Peyer's patch (tissue), 4 donors: ENCODE measurements at regions not wholly inside any gene's neighbourhood (a gene's known extent, or its start where the extent isn't known, plus 50 kb on each side); places are given as distances from the start of the nearest gene placed in this dataset.
"Not testable (repeated sequence)": the region's sequence is repeated elsewhere in the genome, so short reads cannot be mapped to it uniquely, and the experiment has no call there.

Experiments used
- DNase-seq, 3 donors: peaks; one replicate each; pipeline ENCODE4 v3.0.0-alpha.2; 2017 to 2019
- H3K27ac ChIP-seq, 4 donors: fragments of 200-600 bp; sonication (generic); one replicate each; pipeline ENCODE4 v1.5.1; 2016 to 2019
- H3K27me3 ChIP-seq, 2 donors: fragments of 200-600 bp; sonication (generic); one replicate each; pipeline ENCODE4 v1.5.1; 2019
- H3K36me3 ChIP-seq, 3 donors: fragments of 200-600 bp; sonication (generic); one replicate each; pipeline ENCODE4 v1.5.1; 2016 to 2019
- H3K4me1 ChIP-seq, 4 donors: fragments of 200-600 bp; sonication (generic); one replicate each; pipeline ENCODE4 v1.5.1; 2016 to 2019
- H3K4me3 ChIP-seq, 4 donors: fragments of 200-600 bp; sonication (generic); 1 replicate in 3 of 4; 2 replicates in 1 of 4; pipeline ENCODE4 v1.5.1; 2016 to 2019; ENCODE audit warnings: mild to moderate bottlenecking in 1 of 4
- H3K9me3 ChIP-seq, 4 donors: fragments of 200-600 bp; sonication (generic); one replicate each; pipeline ENCODE4 v1.5.1; 2016 to 2019; ENCODE audit warnings: mild to moderate bottlenecking in 1 of 4
- CTCF ChIP-seq, 6 experiments: fragments of 450-650 bp in 4 of 6; fragments of 200-600 bp in 2 of 6; sonication (generic) in 1 of 6; IDR thresholded peaks; one replicate each; pipeline ENCODE4 v1.5.1; 2017 to 2019; ENCODE audit warnings: antibody characterized with exemption in 6 of 6, mild to moderate bottlenecking in 3 of 6, moderate library complexity in 1 of 6
- POLR2A ChIP-seq, 2 donors: fragments of 450-650 bp; IDR thresholded peaks; one replicate each; pipeline ENCODE4 v1.5.1; 2017; ENCODE audit warnings: antibody characterized with exemption in 2 of 2, mild to moderate bottlenecking in 2 of 2, moderate library complexity in 2 of 2

- TF ChIP-seq POLR2A (IDR thresholded peaks at IDR 0.05) (no peak), CTCF (IDR thresholded peaks at IDR 0.05) (no peak)
- Histone ChIP-seq H3K4me1 (no peaks in the 10 kb centered on the region), H3K4me3 (no peak overlapping the region), H3K27ac (peak overlapping the region in 2 of 4 donors; percentile 18 to 65), H3K36me3 (no peaks in the 10 kb centered on the region), H3K27me3 (no peaks in the 10 kb centered on the region), H3K9me3 (no peaks in the 10 kb centered on the region)
- no peak for DNase-seq
These were observed 164.5 kb upstream of the SLC24A3 start for GRCh38 chr20:19047951-19048296.

GRCh38 chr20:19048995-19049501, 163.4 kb upstream of the SLC24A3 start:
- Histone ChIP-seq H3K27me3 (no peaks in the 10 kb centered on the region), H3K9me3 (no peaks in the 10 kb centered on the region), H3K4me1 (no peaks in the 10 kb centered on the region), H3K27ac (peak overlapping the region in 1 of 4 donors; percentile 18), H3K4me3 (no peak overlapping the region), H3K36me3 (no peaks in the 10 kb centered on the region)
- DNase-seq, result peak in 1 of 3 donors; percentile 39
- TF ChIP-seq CTCF (IDR thresholded peaks at IDR 0.05) (no peak), POLR2A (IDR thresholded peaks at IDR 0.05) (no peak)

- Histone ChIP-seq H3K9me3 (no peaks in the 10 kb centered on the region), H3K27me3 (no peaks in the 10 kb centered on the region), H3K4me3 (no peak overlapping the region), H3K4me1 (no peaks in the 10 kb centered on the region), H3K36me3 (no peaks in the 10 kb centered on the region), H3K27ac (no peak overlapping the region)
- DNase-seq, result no peak
- TF ChIP-seq CTCF (IDR thresholded peaks at IDR 0.05) (no peak), POLR2A (IDR thresholded peaks at IDR 0.05) (no peak)
These were observed 162.9 kb upstream of the SLC24A3 start for GRCh38 chr20:19049514-19049913.

- Histone ChIP-seq H3K36me3 (no peaks in the 10 kb centered on the region), H3K27ac (no peak overlapping the region), H3K27me3 (no peaks in the 10 kb centered on the region), H3K9me3 (no peaks in the 10 kb centered on the region), H3K4me1 (no peaks in the 10 kb centered on the region), H3K4me3 (no peak overlapping the region)
- TF ChIP-seq POLR2A (IDR thresholded peaks at IDR 0.05) (no peak), CTCF (IDR thresholded peaks at IDR 0.05) (no peak)
- DNase-seq, result no peak
These were observed 155.5 kb upstream of the SLC24A3 start for GRCh38 chr20:19056909-19057308.

- peaks cover 0 to 12% (median 2%) of the 10 kb centered on the region in 4 donors for H3K9me3 ChIP-seq
- not testable (repeated sequence) for H3K4me1 ChIP-seq, H3K27ac ChIP-seq
These were observed 147.7 kb upstream of the SLC24A3 start for GRCh38 chr20:19064788-19065187.

GRCh38 chr20:19067986-19068385, 144.5 kb upstream of the SLC24A3 start:
- TF ChIP-seq POLR2A (IDR thresholded peaks at IDR 0.05) (no peak), CTCF (IDR thresholded peaks at IDR 0.05) (no peak)
- H3K36me3 ChIP-seq, result no peaks in the 10 kb centered on the region

More at GRCh38 chr20:19064788-19065187, 147.7 kb upstream of the SLC24A3 start:
- H3K36me3 ChIP-seq, DNase-seq, H3K27me3 ChIP-seq, H3K4me3 ChIP-seq: not testable (repeated sequence)

More at GRCh38 chr20:19067986-19068385, 144.5 kb upstream of the SLC24A3 start:
- H3K4me3 ChIP-seq, result no peak overlapping the region
- H3K4me1 ChIP-seq, result no peaks in the 10 kb centered on the region
- H3K27ac ChIP-seq, result no peak overlapping the region
- peaks cover 0 to 12% (median 2%) of the 10 kb centered on the region in 4 donors for H3K9me3 ChIP-seq
- DNase-seq, result no peak
- no peaks in the 10 kb centered on the region for H3K27me3 ChIP-seq
